HG02870 (cell line): ENCODE measurements at regions not wholly inside any gene's neighbourhood (a gene's known extent, or its start where the extent isn't known, plus 50 kb on each side); places are given as distances from the start of the nearest gene placed in this dataset.
"Not testable (repeated sequence)": the region's sequence is repeated elsewhere in the genome, so short reads cannot be mapped to it uniquely, and the experiment has no call there.

Source experiments
- ATAC-seq: cut with Tn5 transposase; IDR thresholded peaks from one replicate; pipeline ENCODE4 v1.9.1; 2021; ENCODE audit warnings: mild to moderate bottlenecking, moderate library complexity; ENCODE audit not compliant: unreplicated experiment

DNA sequence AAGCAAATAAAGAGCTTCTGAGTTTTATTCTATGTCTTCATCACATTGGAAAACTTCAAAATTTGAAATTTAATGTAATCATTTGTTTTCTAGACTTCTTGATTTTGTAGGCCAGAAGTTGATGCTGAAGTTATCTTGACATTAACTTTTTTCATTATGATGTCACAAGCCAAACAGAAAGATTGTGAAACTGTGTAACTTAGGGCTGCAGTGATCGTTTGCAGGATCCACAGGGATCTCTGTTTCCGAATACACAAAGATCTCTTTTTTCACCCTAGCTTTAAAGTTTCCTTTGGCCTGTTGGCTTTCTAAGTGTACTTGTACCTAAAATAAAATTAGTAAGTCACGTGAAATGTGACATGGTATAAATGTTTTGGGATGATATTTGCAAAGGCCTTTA lies 594.9 kb upstream of the CDH2 start:
- no peak for ATAC-seq

DNA sequence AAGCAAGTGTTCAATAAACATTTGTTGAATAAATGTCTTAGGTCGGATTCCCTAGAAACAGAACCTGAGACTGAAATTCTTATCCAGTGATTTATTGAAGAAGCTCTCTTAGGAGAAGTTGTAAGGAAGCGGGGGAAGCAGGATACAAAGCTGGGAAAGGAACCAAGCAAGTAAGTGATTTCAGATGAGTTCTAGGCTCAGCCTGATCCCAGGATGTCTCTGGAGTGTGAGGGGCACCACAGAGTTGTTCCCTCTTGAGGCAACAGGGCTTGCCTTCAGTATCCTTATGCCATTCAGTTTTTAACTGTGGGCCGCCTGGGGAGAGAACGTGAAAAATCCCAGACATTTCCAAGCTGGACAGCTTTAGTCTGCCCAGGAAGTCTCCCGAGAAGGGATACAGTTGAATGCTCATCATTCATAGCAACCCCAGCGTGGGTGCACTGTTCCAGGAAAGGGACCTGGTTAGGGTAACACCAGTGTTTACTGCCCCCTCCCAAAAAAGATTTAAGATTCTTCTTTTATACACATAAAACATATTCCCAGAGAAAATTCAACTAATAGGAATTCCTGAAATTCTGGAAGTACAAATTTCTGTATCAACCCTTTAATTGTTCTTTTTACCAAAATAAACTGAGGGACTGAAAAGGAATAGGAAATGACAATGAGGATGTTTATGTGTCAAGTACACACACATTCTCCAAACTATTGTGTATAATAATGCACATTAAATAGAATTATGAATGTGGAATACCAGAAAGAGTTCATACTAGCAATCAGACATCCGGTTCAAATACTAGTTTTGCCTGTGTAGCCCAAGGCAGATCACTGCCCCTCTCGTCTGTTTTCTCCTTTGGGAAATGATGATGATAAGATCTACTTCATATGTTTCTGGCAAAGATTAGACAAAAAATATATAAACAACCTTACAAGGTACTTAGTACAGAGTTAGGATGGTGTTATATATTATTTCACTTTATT lies 592.1 kb upstream of the CDH2 start:
- ATAC-seq: no peak

DNA sequence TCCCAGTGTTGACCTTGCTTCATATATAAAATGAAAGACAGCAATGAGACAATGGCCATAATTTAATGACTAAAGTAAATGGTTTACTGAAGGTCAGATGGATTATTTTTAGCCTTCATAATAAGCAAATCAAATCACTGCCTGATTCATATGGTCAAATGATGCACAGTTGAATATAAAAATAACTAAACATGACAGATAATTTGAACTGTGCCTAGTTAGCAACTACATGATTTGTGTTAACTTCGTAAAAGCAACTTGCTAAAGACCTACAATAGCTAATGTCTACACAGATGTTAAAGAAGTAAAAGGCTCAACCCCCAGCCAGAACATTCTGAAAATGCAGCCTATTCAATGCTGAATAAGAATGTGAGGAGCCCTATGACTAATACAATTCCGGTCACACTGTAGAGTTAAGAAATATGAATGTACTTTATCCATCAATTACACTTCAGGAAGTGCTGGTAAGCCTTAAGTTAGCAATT lies 590.8 kb upstream of the CDH2 start:
- ATAC-seq: no peak

GRCh38 chr18:28767201-28767600 lies 590.3 kb upstream of the CDH2 start:
- no peak for ATAC-seq

DNA sequence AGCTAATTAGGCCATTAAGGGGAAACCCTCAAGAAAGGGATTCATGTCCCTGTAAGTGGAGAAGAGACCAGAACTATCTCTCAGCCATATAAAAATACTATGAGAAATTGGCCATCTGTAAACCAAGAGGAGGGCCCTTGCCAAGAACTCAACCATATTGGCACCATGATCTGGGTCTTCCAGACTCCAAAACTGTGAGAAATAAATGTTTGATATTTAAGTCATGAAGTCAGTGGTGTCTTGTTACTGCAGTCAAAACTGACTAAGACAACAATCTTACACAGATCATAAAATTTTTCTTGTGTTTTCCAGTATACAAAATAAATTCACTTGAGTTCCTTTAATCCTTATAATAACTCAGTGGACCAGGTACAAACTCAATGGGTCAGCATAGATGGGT lies 589.8 kb upstream of the CDH2 start:
- no peak for ATAC-seq

- ATAC-seq: no peak
Observed at GRCh38 chr18:28766027-28766426, 589.1 kb upstream of the CDH2 start.

DNA sequence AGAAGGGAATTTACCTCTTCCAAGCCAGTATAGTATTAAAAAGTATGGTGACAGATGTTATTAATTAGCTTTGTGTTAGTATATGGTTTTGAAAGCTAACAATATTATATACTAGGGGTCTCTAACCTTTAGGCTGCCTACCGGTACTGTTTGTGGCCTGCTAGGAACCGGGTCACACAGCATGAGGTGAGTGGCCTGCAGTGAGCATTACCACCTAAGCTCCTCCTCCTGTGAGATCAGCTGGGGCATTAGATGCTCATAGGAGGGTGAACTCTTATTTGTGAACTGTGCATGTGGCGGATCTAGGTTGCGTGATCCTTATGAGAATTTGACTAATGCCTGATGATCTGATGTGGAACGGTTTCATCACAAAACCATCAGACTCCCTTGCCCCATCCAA lies 583.4 kb upstream of the CDH2 start:
- ATAC-seq: no peak

DNA sequence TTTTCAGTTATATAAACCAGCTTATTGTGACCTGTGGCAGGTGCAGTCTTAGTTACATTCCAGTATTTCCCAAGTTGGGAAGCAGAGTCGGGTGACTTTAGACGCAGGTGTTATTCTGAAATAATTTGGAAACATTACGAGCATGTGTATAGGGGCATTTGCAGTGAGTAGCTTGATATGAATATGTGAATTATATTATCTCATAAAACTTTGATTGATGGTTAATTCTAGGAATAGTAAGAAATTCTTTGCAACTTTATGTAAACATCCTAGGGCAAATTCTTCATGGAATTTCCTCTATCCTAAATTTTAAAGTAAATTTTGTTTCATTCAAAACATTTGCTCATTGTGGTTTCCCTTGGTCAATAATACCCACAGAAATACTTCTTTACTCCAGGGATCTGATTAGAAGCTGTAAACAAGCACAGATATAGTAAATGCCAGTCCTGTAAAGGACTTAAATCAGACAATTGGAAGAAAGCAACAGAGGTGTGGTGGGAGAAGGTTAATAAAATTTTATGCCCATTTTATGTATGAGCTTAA lies 580.6 kb upstream of the CDH2 start:
- ATAC-seq: no peak

DNA sequence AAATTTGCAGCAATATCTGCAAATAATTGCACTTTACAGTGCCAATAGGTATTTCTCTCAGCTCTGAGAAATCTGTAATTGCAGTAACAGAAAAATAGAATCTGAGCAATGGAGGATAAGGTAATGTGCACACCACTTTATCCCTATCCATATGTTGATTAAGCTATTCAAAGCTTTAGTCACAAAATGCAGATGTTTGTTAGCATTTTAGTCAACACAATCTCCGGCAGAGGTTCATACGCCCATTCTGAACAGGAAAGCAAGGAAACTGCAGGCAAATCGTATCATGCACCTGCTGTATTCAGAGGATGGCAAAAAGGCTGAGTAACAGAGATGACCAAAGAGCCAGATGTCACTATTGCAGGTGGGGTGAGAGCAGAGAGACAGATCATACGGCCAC lies 566.2 kb upstream of the CDH2 start:
- ATAC-seq: no peak

DNA sequence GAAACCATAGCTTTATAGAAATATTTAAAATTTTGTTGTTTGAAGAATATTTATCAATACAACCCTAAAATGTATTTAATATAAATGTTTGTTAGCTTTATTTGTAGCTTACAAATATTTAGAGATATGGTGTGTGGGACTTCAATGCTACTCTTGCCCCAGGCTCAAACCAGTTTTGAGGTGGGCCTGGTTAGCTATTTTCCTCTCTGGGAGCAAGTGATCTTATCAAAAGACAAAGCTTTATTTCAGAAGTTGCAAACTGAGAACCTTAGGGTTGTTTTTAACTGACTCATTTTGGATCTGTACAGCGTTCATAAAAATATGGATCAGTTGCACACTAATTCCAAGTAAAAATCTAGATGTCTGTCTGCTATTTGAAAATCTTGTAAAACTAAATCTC lies 563.6 kb upstream of the CDH2 start:
- ATAC-seq: no peak

- no peak for ATAC-seq
Observed at GRCh38 chr18:28736951-28737350, 560.0 kb upstream of the CDH2 start.

DNA sequence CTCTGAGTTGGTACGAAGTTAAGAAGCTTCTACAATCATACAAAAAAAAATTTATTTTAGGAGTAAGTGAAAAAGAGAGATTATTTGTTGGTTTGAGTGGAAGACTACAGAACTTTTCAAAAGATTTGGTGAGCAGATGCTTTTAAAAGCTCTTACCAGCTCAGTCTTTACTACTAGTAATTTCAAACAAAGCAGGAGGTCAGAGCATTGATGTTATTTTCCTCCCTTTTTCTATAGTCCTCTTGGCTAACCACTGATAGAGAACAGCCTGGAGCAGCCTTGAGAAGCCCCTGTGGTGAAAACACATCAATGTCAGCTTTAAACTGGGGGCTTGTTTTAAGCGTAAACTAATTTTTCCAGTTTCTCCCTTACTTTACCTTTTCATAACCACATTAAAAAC lies 559.3 kb upstream of the CDH2 start:
- ATAC-seq: no peak

- ATAC-seq: no peak
Observed at GRCh38 chr18:28735731-28736130, 558.8 kb upstream of the CDH2 start.

- no peak for ATAC-seq
Observed at GRCh38 chr18:28729321-28729720, 552.4 kb upstream of the CDH2 start.

- no peak for ATAC-seq
Observed at GRCh38 chr18:28728891-28729290, 552.0 kb upstream of the CDH2 start.

DNA sequence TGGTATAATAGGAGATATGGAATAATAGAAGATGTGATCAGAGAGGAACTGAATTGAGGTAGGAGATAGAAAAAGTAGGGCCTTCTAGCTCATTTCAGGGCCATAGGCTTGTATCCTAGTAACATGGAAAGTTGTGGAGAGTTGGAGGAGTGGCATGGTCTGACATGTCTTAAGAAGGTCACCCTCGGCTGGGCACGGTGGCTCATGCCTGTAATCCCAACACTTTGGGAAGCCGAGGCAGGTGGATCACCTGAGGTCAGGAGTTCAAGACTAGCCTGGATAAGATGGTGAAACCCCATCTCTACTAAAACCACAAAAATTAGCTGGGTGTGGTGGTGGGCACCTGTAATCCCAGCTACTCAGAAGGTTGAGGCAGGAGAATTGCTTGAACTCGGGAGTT lies 550.3 kb upstream of the CDH2 start:
- not testable (repeated sequence) for ATAC-seq

- ATAC-seq: no peak
Observed at GRCh38 chr18:28725876-28726275, 548.9 kb upstream of the CDH2 start.

DNA sequence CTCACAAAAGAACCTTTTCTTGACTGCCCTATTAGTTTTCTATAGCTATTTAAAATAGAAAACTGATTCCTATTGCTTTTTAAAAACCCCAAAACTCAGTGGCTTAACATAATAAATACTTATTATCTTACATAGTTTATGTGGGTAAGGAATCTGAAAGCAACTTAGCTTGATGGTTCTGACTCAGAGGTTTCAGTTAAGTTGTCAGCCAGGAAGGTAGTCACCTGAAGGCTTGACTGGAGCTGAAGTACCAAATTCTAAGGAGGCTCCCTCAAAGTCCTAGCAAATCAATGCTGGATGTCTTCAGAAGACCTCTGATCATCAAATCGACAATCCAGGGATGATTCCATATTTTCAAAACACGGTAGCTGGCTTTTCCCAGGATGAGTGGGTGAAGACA lies 546.6 kb upstream of the CDH2 start:
- no peak for ATAC-seq

DNA sequence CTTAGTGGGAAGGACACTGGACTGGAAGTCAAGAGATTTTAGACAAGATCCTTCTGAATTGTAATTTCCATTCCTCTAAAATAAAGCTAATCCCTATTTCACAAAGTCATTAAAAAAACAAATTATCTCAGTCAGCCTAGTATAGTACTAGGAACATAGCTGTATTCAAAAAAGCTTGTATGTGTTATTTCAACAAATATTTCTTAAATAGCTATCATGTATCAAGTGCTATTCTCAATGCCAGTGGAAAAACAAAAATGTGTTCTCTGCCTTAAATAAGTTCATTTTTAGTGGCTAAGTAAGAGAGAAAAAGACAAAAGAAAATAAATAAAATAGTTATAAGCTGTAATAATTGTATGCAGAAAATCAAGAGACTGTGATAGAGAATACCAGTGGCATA lies 541.8 kb upstream of the CDH2 start:
- ATAC-seq: no peak

DNA sequence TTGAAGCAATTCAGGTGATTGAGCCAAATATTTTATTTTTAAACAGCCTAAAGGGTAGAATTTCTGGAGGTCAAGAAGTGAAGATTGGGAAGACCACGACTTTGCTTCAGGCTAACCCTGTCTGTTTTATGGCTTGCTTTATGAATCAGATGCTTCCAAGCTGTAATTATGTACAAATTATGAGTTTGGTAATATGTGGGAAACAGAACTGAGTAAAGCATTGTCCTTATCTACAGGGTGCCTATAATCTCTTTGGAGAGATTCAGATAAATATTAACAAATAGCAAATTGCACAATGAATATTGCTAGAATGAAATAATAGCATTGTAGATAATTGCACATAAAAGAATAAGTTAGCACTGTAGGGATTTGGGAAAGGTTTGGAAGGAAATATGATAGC lies 539.4 kb upstream of the CDH2 start:
- ATAC-seq: no peak

DNA sequence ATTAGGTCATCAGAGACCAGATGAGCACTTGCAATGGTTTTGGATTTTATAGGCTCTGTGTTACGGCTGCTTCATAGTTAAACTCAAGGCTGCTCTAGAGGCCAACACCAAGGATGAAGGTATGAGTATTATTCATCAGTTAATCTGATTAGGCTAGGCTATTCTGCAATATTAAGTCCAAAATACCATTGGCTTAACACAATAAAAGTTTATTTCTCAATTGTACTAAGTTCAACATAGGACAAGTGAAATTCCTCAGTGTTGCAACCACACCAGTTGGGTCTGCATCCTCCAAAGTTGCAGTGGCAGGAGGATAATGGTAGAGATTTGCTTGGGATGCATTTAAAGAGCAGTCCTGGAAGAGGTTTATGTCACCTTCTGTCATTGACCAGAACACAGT lies 538.3 kb upstream of the CDH2 start:
- ATAC-seq: no peak

DNA sequence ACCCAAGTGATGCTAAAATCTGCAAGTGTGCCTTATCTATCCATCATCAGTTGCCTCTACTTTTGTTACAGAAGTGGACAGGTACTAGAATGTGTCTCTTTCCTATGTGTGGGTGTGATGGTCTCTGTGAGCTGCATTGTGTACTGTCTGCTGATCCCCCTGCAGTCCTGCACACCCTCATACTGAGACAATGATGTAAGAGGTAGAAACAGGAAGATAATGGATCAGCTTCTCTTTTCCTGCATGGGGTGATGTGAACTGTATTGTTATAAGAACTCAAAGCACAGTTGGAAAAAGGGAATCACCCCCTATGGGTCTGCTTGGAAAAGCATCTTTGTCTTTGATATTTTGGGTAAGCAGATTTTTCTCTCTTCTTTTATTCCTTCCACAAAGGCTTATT lies 537.6 kb upstream of the CDH2 start:
- ATAC-seq: no peak
